H54 (cell line): ENCODE measurements at regions not wholly inside any gene's neighbourhood (a gene's known extent, or its start where the extent isn't known, plus 50 kb on each side); places are given as distances from the start of the nearest gene placed in this dataset.

Experiments used
- DNase-seq: peaks from one replicate; pipeline ENCODE4 v3.0.0; 2011; ENCODE audit warnings: low spot score, mixed read lengths; ENCODE audit not compliant: insufficient read length
- FAIRE-seq: peaks from 3 replicates; lab custom pipeline; 2011; peaks lifted over from hg19 to GRCh38; lab: Jason Lieb, UNC
- POLR2A ChIP-seq: IDR thresholded peaks from 2 replicates; pipeline ENCODE4 v1.6.1; 2011; ENCODE audit warnings: low read depth, mild to moderate bottlenecking, low read length

DNA sequence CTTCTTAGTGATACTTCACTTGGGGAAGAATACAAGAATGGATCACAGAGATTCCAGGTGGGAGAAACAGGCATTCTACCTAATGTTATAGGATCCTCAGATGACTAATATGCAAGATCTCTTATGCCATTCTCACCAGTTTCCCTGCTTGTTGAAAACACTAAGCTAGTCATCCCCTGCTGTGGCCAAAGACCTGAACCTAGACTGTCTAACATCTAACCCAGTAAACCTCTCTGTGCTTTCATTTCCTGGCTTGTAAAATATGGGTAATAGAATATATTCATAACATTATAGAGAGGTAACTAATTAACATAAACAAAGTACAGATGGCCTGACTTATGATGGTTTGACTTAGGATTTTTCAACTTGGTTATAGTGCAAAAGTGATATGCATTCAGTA is 776.3 kb downstream of the TUSC7 start:
- no peak for FAIRE-seq
- no peak for DNase-seq
- no peak for TF ChIP-seq POLR2A

GRCh38 chr3:117486719-117487716 is 777.4 kb downstream of the TUSC7 start:
- no peak for FAIRE-seq
- DNase-seq = no peak
- TF ChIP-seq POLR2A = no peak

- FAIRE-seq = no peak
- no peak for TF ChIP-seq POLR2A
Measured at GRCh38 chr3:117488983-117489382, 779.4 kb downstream of the TUSC7 start.

GRCh38 chr3:117489663-117490079 is 780.1 kb downstream of the TUSC7 start:
- FAIRE-seq (no peak), DNase-seq (no peak)
- TF ChIP-seq POLR2A = no peak

More at GRCh38 chr3:117488983-117489382, 779.4 kb downstream of the TUSC7 start:
- no peak for DNase-seq

GRCh38 chr3:117490716-117491115 is 781.1 kb downstream of the TUSC7 start:
- FAIRE-seq = no peak
- TF ChIP-seq POLR2A = no peak
- no peak for DNase-seq

DNA sequence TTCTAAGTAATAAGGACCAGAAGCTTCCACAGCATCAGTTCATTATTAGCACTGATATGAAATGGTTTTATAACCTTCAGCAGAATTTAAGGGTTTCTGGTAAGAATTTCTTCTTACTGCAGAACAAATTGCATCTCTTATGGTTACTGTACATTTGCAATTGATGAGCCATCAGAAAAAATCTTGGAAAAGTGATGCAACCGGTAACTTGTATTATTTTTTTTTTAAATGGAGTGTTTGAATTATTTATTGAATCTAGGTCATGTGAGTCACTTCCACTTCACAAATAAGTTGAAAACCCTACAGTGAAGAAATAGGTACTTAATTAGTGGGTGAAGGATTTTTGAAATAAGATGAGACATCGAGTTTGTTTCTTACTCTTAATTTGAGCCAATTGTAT is 786.0 kb downstream of the TUSC7 start:
- no peak for DNase-seq
- no peak for TF ChIP-seq POLR2A
- FAIRE-seq = no peak

DNA sequence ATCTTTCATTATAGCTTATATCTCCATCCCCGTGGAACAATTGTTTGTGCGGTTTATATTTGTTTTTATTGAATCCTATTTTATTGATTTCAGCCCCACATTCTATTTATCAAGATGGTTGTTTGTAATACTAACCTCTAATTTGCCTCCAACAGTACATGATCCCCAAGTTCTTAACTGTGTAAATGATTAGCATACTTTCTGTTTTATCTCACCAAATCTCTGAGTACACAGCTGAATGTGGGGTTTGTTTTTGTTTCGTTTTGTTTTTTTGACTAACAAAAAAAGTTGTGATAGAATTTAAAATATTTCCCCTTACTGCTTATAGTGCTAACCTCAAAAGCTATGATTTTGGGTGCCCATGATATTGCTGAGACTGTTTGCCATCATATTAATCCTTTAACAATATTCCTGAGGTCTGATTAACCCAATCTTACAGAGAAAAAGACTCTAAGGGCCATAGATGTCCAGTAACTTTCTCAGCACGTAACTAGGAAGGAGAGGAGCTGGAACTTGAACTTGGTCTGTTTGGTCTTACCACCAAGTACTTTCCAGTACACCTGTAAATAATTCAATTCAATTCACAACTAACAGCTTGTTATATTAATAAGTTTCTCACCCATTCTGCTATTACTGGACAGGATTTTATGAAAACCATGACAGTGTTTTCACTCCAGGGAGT is 789.8 kb downstream of the TUSC7 start:
- TF ChIP-seq POLR2A = no peak
- DNase-seq (no peak), FAIRE-seq (no peak)

GRCh38 chr3:117507958-117508357 is 798.4 kb downstream of the TUSC7 start:
- DNase-seq (no peak), FAIRE-seq (no peak)
- TF ChIP-seq POLR2A = no peak

GRCh38 chr3:117509858-117510257 is 800.3 kb downstream of the TUSC7 start:
- no peak for DNase-seq
- no peak for FAIRE-seq
- TF ChIP-seq POLR2A = no peak

DNA sequence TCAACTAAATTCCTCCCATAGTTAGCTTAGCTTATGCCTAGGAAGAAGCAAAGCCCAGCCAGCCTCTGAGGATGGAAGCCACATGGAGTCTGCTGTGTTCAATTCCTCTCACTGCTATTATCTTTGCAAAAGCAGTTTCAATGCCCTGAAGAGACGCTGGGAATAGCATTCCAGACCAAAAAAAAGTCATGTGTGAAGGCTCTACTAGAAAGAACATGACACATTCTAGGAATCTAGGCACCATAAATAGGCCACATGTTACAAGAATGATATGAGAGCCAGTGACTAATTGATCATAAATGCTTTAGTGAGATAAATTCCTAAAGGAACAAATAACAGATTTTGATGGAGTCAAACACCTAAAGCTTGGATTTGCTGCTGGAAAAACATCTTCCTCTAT is 800.8 kb downstream of the TUSC7 start:
- DNase-seq = no peak
- TF ChIP-seq POLR2A = no peak
- FAIRE-seq = no peak

DNA sequence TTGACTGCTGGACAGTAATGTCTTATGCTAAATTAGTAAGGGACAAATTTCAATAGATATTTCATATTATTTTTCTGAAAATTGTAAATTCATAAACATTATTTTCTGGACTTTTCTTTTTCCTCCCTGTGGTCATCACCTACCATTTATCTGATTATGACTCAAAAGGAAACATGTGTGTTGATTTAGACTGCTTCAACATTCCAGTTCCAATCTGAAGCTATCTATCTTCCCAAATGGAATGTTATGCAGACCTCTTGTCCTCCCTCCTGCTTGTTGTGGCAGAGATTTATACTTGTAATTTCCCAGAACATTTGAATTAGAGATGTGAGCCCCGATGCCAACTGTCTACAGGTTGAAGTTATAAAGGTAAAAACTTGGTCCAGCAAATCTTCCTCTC is 803.4 kb downstream of the TUSC7 start:
- no peak for TF ChIP-seq POLR2A

GRCh38 chr3:117515309-117515708 is 805.7 kb downstream of the TUSC7 start:
- FAIRE-seq (no peak), DNase-seq (no peak)
- TF ChIP-seq POLR2A = no peak

More for the DNA sequence above, 803.4 kb downstream of the TUSC7 start:
- DNase-seq = no peak
- FAIRE-seq = no peak

GRCh38 chr3:117518364-117518763 is 808.8 kb downstream of the TUSC7 start:
- no peak for TF ChIP-seq POLR2A
- DNase-seq = no peak
- no peak for FAIRE-seq

GRCh38 chr3:117519776-117520175 is 810.2 kb downstream of the TUSC7 start:
- FAIRE-seq (no peak), DNase-seq (no peak)
- TF ChIP-seq POLR2A = no peak
